Panc1 (cell line): ENCODE measurements at regions not wholly inside any gene's neighbourhood (a gene's known extent, or its start where the extent isn't known, plus 50 kb on each side); places are given as distances from the start of the nearest gene placed in this dataset.

Source experiments
- CTCF ChIP-seq: fragments of 450-650 bp; IDR thresholded peaks from 2 replicates; pipeline ENCODE4 v1.5.1; 2017; ENCODE audit warnings: mild to moderate bottlenecking
- POLR2AphosphoS5 ChIP-seq: IDR thresholded peaks from 2 replicates; pipeline ENCODE4 v1.6.1; 2012; ENCODE audit warnings: mild to moderate bottlenecking, low read depth, low read length, moderate library complexity

- TF ChIP-seq CTCF (no peak), POLR2AphosphoS5 (no peak)
These were observed 706.0 kb upstream of the AUTS2 start for GRCh38 chr7:68892236-68892635.
